ENCODE measurements at regions not wholly inside any gene's neighbourhood (a gene's known extent, or its start where the extent isn't known, plus 50 kb on each side); places are given as distances from the start of the nearest gene placed in this dataset.

GRCh38 chr16:16917191-16917785, 538.3 kb downstream of the NPIPA7 start:
- no peak for TF ChIP-seq CTCF (IDR thresholded peaks at IDR 0.05)
- TF ChIP-seq POLR2A (IDR thresholded peaks at IDR 0.05), result no peak
